A673 (cell line): ENCODE measurements at regions not wholly inside any gene's neighbourhood (a gene's known extent, or its start where the extent isn't known, plus 50 kb on each side); places are given as distances from the start of the nearest gene placed in this dataset.
"Not testable (repeated sequence)": the region's sequence is repeated elsewhere in the genome, so short reads cannot be mapped to it uniquely, and the experiment has no call there.

Experiments used
- BruUV-seq: library from RNA; stranded (reverse); fragments of 400-500 nt; replicated peaks from 2 replicates; lab custom pipeline; 2021; lab: Mats Ljungman, UMichigan
- CTCF ChIA-PET: fragments of 300-600 bp; sonication (Branson Sonifier 250); formaldehyde crosslinking; loops from one replicate; lab custom pipeline; 2022; ENCODE audit warnings: antibody characterized with exemption; lab: Charles Lee
- POLR2A ChIA-PET: fragments of 300-600 bp; sonication (Branson Sonifier 250); formaldehyde crosslinking; loops from one replicate; lab custom pipeline; 2022; ENCODE audit warnings: antibody characterized with exemption; ENCODE audit not compliant: low non-redundant PET; lab: Charles Lee
- DNase-seq: peaks from one replicate; pipeline ENCODE4 v3.0.0-alpha.2; 2015; ENCODE audit warnings: low spot score
- H3K27ac ChIP-seq: fragments of 200-600 bp; sonication (generic); 2 replicates; pipeline ENCODE4 v1.5.1; 2016; ENCODE audit warnings: mixed run types, low read depth, mild to moderate bottlenecking, mixed read lengths, antibody characterized with exemption, low read length; ENCODE audit not compliant: poor library complexity, severe bottlenecking
- H3K27me3 ChIP-seq: fragments of 200-600 bp; sonication (generic); replicated peaks from 2 replicates; pipeline ENCODE4 v1.6.1; 2017; ENCODE audit warnings: mixed run types, low read depth, mild to moderate bottlenecking, mixed read lengths, antibody characterized with exemption, low read length; ENCODE audit not compliant: insufficient read depth, poor library complexity
- H3K36me3 ChIP-seq: fragments of 200-600 bp; sonication (generic); 2 replicates; pipeline ENCODE4 v1.6.1; 2016; ENCODE audit warnings: mixed run types, mild to moderate bottlenecking, mixed read lengths, antibody characterized with exemption, low read length; ENCODE audit not compliant: insufficient read depth, poor library complexity, severe bottlenecking
- H3K4me1 ChIP-seq: fragments of 200-600 bp; sonication (generic); 2 replicates; pipeline ENCODE4 v1.6.1; 2017; ENCODE audit warnings: mixed run types, mild to moderate bottlenecking, mixed read lengths, antibody characterized with exemption, low read length; ENCODE audit not compliant: insufficient read depth, poor library complexity, severe bottlenecking
- H3K4me3 ChIP-seq: fragments of 200-600 bp; sonication (generic); 2 replicates; pipeline ENCODE4 v1.5.1; 2016; ENCODE audit warnings: low read depth, mixed run types, mild to moderate bottlenecking, mixed read lengths, low read length; ENCODE audit not compliant: poor library complexity, severe bottlenecking
- H3K9me3 ChIP-seq: fragments of 200-600 bp; sonication (generic); 2 replicates; pipeline ENCODE4 v1.6.1; 2016; ENCODE audit warnings: mixed run types, low read depth, mild to moderate bottlenecking, mixed read lengths, antibody characterized with exemption, low read length; ENCODE audit not compliant: poor library complexity, severe bottlenecking
- EZH2 ChIP-seq: fragments of 200-600 bp; sonication (generic); IDR thresholded peaks from 2 replicates; pipeline ENCODE4 v1.6.1; 2017; ENCODE audit warnings: borderline replicate concordance, low read depth, mild to moderate bottlenecking, mixed read lengths, antibody characterized with exemption, low read length; ENCODE audit not compliant: poor library complexity, severe bottlenecking
- intact Hi-C: fragments of 100-400 bp; cut with micrococcal nuclease; formaldehyde crosslinking; loops from one replicate; pipeline ENCODE4 v1.10.0; 2022; ENCODE audit not compliant: unreplicated experiment
- TF ChIP-seq, protein P1 (sequence below): fragments of 300-800, 200-600 bp; sonication (generic); conservative IDR thresholded peaks from 2 replicates; pipeline ENCODE4 v1.5.1; 2017; ENCODE audit warnings: low read depth, mild to moderate bottlenecking, antibody characterized with exemption, low read length, moderate library complexity, mixed read lengths

DNA sequence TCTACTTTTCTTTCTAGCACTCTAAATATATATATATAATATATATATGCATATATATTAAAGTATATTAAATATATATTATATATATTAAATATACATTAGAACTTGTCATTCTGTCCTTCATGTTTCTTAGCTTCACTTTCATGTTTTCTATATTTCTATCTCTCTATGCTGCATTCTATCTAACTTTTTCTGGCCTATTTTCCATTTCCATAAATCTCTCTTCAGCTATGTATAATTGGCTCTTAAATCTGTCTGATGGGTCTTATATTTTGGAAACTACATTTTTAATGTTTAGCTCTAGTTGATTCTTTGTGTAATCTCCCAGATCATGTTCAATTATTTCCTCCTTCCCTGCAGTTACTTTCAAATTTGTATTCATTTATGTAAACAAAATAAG is 72.2 kb downstream of the MTNR1B start:
- no peak for DNase-seq
- ChIA-PET POLR2A (no interaction called here), CTCF (no interaction called here)
- H3K4me1 ChIP-seq, result no peaks in the 10 kb centered on the region
- H3K36me3 ChIP-seq, result no peaks in the 10 kb centered on the region
- no peak overlapping the region for H3K27ac ChIP-seq
- TF ChIP-seq, protein P1, sequence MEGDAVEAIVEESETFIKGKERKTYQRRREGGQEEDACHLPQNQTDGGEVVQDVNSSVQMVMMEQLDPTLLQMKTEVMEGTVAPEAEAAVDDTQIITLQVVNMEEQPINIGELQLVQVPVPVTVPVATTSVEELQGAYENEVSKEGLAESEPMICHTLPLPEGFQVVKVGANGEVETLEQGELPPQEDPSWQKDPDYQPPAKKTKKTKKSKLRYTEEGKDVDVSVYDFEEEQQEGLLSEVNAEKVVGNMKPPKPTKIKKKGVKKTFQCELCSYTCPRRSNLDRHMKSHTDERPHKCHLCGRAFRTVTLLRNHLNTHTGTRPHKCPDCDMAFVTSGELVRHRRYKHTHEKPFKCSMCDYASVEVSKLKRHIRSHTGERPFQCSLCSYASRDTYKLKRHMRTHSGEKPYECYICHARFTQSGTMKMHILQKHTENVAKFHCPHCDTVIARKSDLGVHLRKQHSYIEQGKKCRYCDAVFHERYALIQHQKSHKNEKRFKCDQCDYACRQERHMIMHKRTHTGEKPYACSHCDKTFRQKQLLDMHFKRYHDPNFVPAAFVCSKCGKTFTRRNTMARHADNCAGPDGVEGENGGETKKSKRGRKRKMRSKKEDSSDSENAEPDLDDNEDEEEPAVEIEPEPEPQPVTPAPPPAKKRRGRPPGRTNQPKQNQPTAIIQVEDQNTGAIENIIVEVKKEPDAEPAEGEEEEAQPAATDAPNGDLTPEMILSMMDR, result no peak
- TF ChIP-seq EZH2, result no peak
- H3K27me3 ChIP-seq, result peaks cover 6% of the 10 kb centered on the region
- H3K4me3 ChIP-seq, result no peak overlapping the region
- H3K9me3 ChIP-seq, result peaks cover 10% of the 10 kb centered on the region
- intact Hi-C loops, result no loop called here
- BruUV-seq, result no TSS peak

DNA sequence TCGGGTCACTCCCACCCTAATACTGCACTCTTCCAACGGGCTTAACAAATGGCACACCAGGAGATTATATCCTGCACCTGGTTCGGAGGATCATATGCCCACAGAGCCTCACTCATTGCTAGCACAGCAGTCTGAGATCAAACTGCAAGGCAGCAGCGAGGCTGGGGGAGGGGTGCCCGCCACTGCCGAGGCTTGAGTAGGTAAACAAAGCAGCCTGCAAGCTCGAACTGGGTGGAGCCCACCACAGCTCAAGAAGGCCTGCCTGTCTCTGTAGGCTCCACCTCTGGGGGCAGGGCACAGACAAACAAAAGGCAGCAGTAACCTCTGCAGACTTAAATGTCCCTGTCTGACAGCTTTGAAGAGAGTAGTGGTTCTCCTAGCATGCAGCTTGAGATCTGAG is 73.7 kb downstream of the MTNR1B start:
- POLR2A ChIA-PET, BruUV-seq, H3K4me3 ChIP-seq, H3K27ac ChIP-seq, H3K27me3 ChIP-seq, H3K4me1 ChIP-seq, DNase-seq, H3K36me3 ChIP-seq, CTCF ChIA-PET, intact Hi-C loops: not testable (repeated sequence)
- peaks cover 10% of the 10 kb centered on the region for H3K9me3 ChIP-seq

DNA sequence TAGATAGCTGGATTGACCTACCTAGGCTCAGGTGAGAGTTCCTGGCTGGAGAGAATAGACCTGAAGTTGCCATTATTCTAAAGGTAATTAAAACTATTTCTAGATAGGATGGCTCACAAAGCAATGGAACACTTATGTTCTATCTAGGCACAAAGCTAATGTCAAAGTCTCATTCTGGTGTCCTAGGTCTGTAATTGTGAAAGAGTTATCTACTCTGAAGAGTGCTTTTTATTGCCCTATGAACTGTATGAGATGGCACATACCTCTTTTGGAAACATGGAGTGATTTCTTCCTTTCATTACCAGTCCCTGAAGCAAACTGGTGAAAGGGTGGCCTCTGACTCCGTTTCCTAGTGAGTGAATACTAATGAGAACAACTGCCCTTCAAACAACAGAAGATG is 80.3 kb downstream of the MTNR1B start:
- BruUV-seq, result no TSS peak

DNA sequence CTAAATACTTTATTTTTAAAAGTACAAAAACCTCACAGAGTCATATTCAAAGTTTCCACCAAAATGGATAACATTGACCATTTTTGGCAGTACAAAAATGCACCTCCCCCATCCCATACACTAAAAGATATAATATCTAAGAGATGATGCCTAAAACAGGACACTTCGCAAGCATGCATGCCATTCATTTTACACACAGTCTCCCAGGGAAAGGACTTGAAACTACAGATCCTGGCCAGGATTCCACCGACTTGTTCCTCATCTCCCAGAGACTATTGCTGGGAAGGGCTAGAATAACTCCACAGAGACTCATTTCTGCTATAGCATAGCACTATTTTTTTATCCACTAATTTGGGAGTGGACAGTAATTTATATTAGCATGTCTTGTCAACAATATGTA is 81.7 kb downstream of the MTNR1B start:
- no peak overlapping the region for H3K27ac ChIP-seq
- BruUV-seq, result no TSS peak
- intact Hi-C loops, result no loop called here

More for the DNA sequence above, 80.3 kb downstream of the MTNR1B start:
- H3K36me3 ChIP-seq, result no peaks in the 10 kb centered on the region
- no peaks in the 10 kb centered on the region for H3K4me1 ChIP-seq
- no peak for DNase-seq
- TF ChIP-seq EZH2, result no peak
- TF ChIP-seq, protein P1, result no peak
- intact Hi-C loops, result no loop called here
- H3K4me3 ChIP-seq, result no peak overlapping the region
- ChIA-PET CTCF (no interaction called here), POLR2A (no interaction called here)
- H3K27me3 ChIP-seq, result peaks cover 3% of the 10 kb centered on the region
- no peaks in the 10 kb centered on the region for H3K9me3 ChIP-seq
- H3K27ac ChIP-seq, result no peak overlapping the region

More for the DNA sequence above, 81.7 kb downstream of the MTNR1B start:
- Histone ChIP-seq H3K9me3 (no peaks in the 10 kb centered on the region), H3K4me1 (no peaks in the 10 kb centered on the region), H3K27me3 (peaks cover 3% of the 10 kb centered on the region), H3K36me3 (no peaks in the 10 kb centered on the region), H3K4me3 (no peak overlapping the region)
- TF ChIP-seq, protein P1, result no peak
- no peak for TF ChIP-seq EZH2
- ChIA-PET POLR2A (no interaction called here), CTCF (no interaction called here)
- no peak for DNase-seq
